H9 (cell line): ENCODE measurements at regions not wholly inside any gene's neighbourhood (a gene's known extent, or its start where the extent isn't known, plus 50 kb on each side); places are given as distances from the start of the nearest gene placed in this dataset.

Experiments
- DNase-seq: peaks from one replicate; pipeline ENCODE4 v3.0.0-alpha.2; 2017
- H2AFZ ChIP-seq: one replicate; pipeline ENCODE4 v1.6.1; 2013; ENCODE audit warnings: mild to moderate bottlenecking, low read length, control low read depth, moderate library complexity
- H2AK5ac ChIP-seq: 2 replicates; pipeline ENCODE4 v1.6.1; 2013; ENCODE audit warnings: low read length, control low read depth, mixed read lengths; ENCODE audit not compliant: insufficient read length
- H2BK120ac ChIP-seq: one replicate; pipeline ENCODE4 v1.6.1; 2013; ENCODE audit warnings: low read depth, mild to moderate bottlenecking, low read length, control low read depth, inconsistent platforms; ENCODE audit not compliant: poor library complexity, severe bottlenecking
- H2BK12ac ChIP-seq: 2 replicates; pipeline ENCODE4 v1.6.1; 2013; ENCODE audit warnings: low read length, control low read depth, mixed read lengths, low read depth; ENCODE audit not compliant: insufficient read length
- H2BK15ac ChIP-seq: 2 replicates; pipeline ENCODE4 v1.6.1; 2013; ENCODE audit warnings: low read depth, low read length, control low read depth
- H2BK20ac ChIP-seq: one replicate; pipeline ENCODE4 v1.6.1; 2013; ENCODE audit warnings: low read depth, mild to moderate bottlenecking, low read length, control low read depth, inconsistent platforms; ENCODE audit not compliant: poor library complexity, severe bottlenecking
- H2BK5ac ChIP-seq: 2 replicates; pipeline ENCODE4 v1.6.1; 2013; ENCODE audit warnings: low read length, control low read depth, mixed read lengths; ENCODE audit not compliant: insufficient read length
- H3K14ac ChIP-seq: 2 replicates; pipeline ENCODE4 v1.6.1; 2013; ENCODE audit warnings: low read length, control low read depth; ENCODE audit not compliant: insufficient read depth
- H3K18ac ChIP-seq: 2 replicates; pipeline ENCODE4 v1.6.1; 2013; ENCODE audit warnings: low read depth, mild to moderate bottlenecking, mixed read lengths, low read length, control low read depth; ENCODE audit not compliant: insufficient read length
- H3K23ac ChIP-seq: 2 replicates; pipeline ENCODE4 v1.6.1; 2013; ENCODE audit warnings: low read length, control low read depth, mixed read lengths, low read depth; ENCODE audit not compliant: insufficient read length
- H3K23me2 ChIP-seq: 2 replicates; pipeline ENCODE4 v1.6.1; 2013; ENCODE audit warnings: low read depth, mild to moderate bottlenecking, mixed read lengths, low read length, control low read depth; ENCODE audit not compliant: insufficient read length, poor library complexity, severe bottlenecking
- H3K27ac ChIP-seq: 2 replicates; pipeline ENCODE4 v1.5.1; 2013; ENCODE audit warnings: low read length, control low read depth, mixed read lengths, low read depth; ENCODE audit not compliant: insufficient read length
- H3K27me3 ChIP-seq: 2 replicates; pipeline ENCODE4 v1.6.1; 2013; ENCODE audit warnings: low read length, control low read depth, inconsistent platforms; ENCODE audit not compliant: insufficient read depth
- H3K4ac ChIP-seq: 2 replicates; pipeline ENCODE4 v1.6.1; 2013; ENCODE audit warnings: low read depth, mild to moderate bottlenecking, control low read depth, inconsistent platforms, low read length, moderate library complexity
- H3K4me1 ChIP-seq: 2 replicates; pipeline ENCODE4 v1.6.1; 2013; ENCODE audit warnings: low read length, control low read depth, inconsistent platforms; ENCODE audit not compliant: insufficient read depth
- H3K4me2 ChIP-seq: 2 replicates; pipeline ENCODE4 v1.6.1; 2013; ENCODE audit warnings: low read length, control low read depth, mixed read lengths; ENCODE audit not compliant: insufficient read length, insufficient read depth
- H3K56ac ChIP-seq: 2 replicates; pipeline ENCODE4 v1.6.1; 2013; ENCODE audit warnings: low read depth, mild to moderate bottlenecking, mixed read lengths, low read length, control low read depth; ENCODE audit not compliant: insufficient read length
- H3K79me1 ChIP-seq: 2 replicates; pipeline ENCODE4 v1.6.1; 2013; ENCODE audit warnings: low read depth, mild to moderate bottlenecking, moderate library complexity, low read length, control low read depth, inconsistent platforms; ENCODE audit not compliant: insufficient read depth, poor library complexity, severe bottlenecking
- H3K79me2 ChIP-seq: 2 replicates; pipeline ENCODE4 v1.6.1; 2013; ENCODE audit warnings: low read length, control low read depth, inconsistent platforms; ENCODE audit not compliant: insufficient read depth
- H3K9ac ChIP-seq: 2 replicates; pipeline ENCODE4 v1.6.1; 2013; ENCODE audit warnings: low read length, control low read depth, mixed read lengths; ENCODE audit not compliant: insufficient read length; ENCODE audit errors: extremely low read depth
- H3K9me3 ChIP-seq: one replicate; pipeline ENCODE4 v1.6.1; 2013; ENCODE audit warnings: low read depth, low read length, inconsistent platforms; ENCODE audit not compliant: control insufficient read depth
- H3T11ph ChIP-seq: one replicate; pipeline ENCODE4 v1.6.1; 2013; ENCODE audit warnings: mild to moderate bottlenecking, low read length, control low read depth, inconsistent platforms
- H4K20me1 ChIP-seq: one replicate; pipeline ENCODE4 v1.6.1; 2013; ENCODE audit not compliant: control insufficient read depth, insufficient read length, insufficient read depth
- H4K5ac ChIP-seq: 2 replicates; pipeline ENCODE4 v1.6.1; 2013; ENCODE audit warnings: low read depth, mild to moderate bottlenecking, mixed read lengths, low read length, control low read depth; ENCODE audit not compliant: insufficient read length
- H4K8ac ChIP-seq: replicated peaks from 2 replicates; pipeline ENCODE4 v1.6.1; 2013; ENCODE audit warnings: low read length, control low read depth, mixed read lengths, low read depth; ENCODE audit not compliant: insufficient read length
- H4K91ac ChIP-seq: 2 replicates; pipeline ENCODE4 v1.6.1; 2013; ENCODE audit warnings: low read depth, mild to moderate bottlenecking, moderate library complexity, mixed read lengths, low read length, control low read depth; ENCODE audit not compliant: insufficient read length
- H3K27ac Mint-ChIP-seq, 3 experiments: 2 replicates in 2 of 3; 3 replicates in 1 of 3; pipeline ENCODE4 v1.8.0; 2020 to 2021; ENCODE audit warnings: mixed read lengths in 3 of 3, mild to moderate bottlenecking in 1 of 3, moderate library complexity in 1 of 3
- H3K27me3 Mint-ChIP-seq: 2 replicates; pipeline ENCODE4 v1.8.0; 2021; ENCODE audit warnings: low read depth, mild to moderate bottlenecking, moderate library complexity, mixed read lengths
- H3K36me3 Mint-ChIP-seq, 3 experiments: 2 replicates in 2 of 3; 3 replicates in 1 of 3; pipeline ENCODE4 v1.8.0; 2020 to 2021; ENCODE audit warnings: low read depth in 3 of 3, mixed read lengths in 3 of 3; ENCODE audit not compliant: insufficient read depth in 1 of 3
- H3K4me1 Mint-ChIP-seq, 2 experiments: 2 replicates each; pipeline ENCODE4 v1.8.0; 2020; ENCODE audit warnings: mixed read lengths in 2 of 2
- H3K4me3 Mint-ChIP-seq, 2 experiments: 2 replicates in 1 of 2; 3 replicates in 1 of 2; pipeline ENCODE4 v1.8.0; 2020 to 2021; ENCODE audit warnings: mild to moderate bottlenecking in 2 of 2, mixed read lengths in 2 of 2, moderate library complexity in 1 of 2
- H3K9me3 Mint-ChIP-seq, 2 experiments: 2 replicates in 1 of 2; 3 replicates in 1 of 2; pipeline ENCODE4 v1.8.0; 2020; ENCODE audit warnings: mild to moderate bottlenecking in 2 of 2, mixed read lengths in 2 of 2, moderate library complexity in 1 of 2
- WGBS: extraction: QIAGEN DNeasy Blood & Tissue Kit; methylation state at CpG from one replicate; pipeline ENCODE4 v1.1.7; 2013; ENCODE audit warnings: missing lambda C conversion rate, low lambda C conversion rate, mixed read lengths; ENCODE audit not compliant: insufficient read length; ENCODE audit errors: extremely low coverage; 5-methylcytosine and 5-hydroxymethylcytosine counted together
- TF ChIP-seq, protein P1 (sequence below): fragments of 200-600 bp; sonication (generic); conservative IDR thresholded peaks from 3 replicates; pipeline ENCODE4 v1.8.0; 2021; ENCODE audit warnings: antibody characterized with exemption, mild to moderate bottlenecking

DNA sequence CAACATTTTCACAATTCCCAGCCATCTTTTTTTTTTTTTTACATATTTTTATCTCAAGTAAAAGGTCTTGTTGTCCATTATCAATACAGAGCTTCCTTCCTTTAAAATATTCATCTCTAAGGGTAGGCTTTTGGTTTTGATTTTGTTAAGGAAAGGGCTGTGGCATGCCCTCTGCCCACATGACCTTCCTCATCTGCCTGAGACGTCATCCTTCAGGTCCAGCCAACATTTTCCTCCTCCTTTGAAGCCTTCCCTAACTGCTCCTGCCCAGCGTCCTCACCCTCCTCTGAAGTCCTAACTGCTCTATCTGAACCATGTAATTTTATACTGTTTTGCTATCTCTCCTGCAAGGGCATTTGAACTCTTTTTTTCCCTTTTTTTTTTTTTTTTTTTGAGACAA is 73.9 kb upstream of the TGM3 start:
- Histone ChIP-seq H2BK5ac (no peak overlapping the region), H4K5ac (no peak overlapping the region), H3K27ac (no peak overlapping the region), H3K79me1 (no peaks in the 10 kb centered on the region), H2BK20ac (no peak overlapping the region), H3K23ac (no peak overlapping the region), H2BK120ac (no peak overlapping the region), H4K91ac (no peak overlapping the region), H3K9me3 (no peaks in the 10 kb centered on the region), H3K79me2 (no peaks in the 10 kb centered on the region), H4K20me1 (no peaks in the 10 kb centered on the region), H2BK15ac (no peak overlapping the region), H2AFZ (no peak overlapping the region), H3K18ac (no peak overlapping the region), H3K9ac (no peak overlapping the region), H3K4ac (no peak overlapping the region), H2AK5ac (no peak overlapping the region), H3K27me3 (no peaks in the 10 kb centered on the region), H3K56ac (no peak overlapping the region), H3K23me2 (no peaks in the 10 kb centered on the region), H3T11ph (no peak overlapping the region), H3K14ac (no peak overlapping the region), H2BK12ac (no peak overlapping the region), H4K8ac (no peak overlapping the region), H3K4me2 (no peak overlapping the region), H3K4me1 (peaks cover 6% of the 10 kb centered on the region; the same call in 1 of the 2 replicates)
- no peak overlapping the region for H3K4me3 Mint-ChIP-seq
- peaks cover 0 to 8% (median 1%) of the 10 kb centered on the region in 3 experiments; a peak in 2 of 7 replicates for H3K36me3 Mint-ChIP-seq
- peaks cover 4 to 8% of the 10 kb centered on the region in 2 experiments; a peak in 3 of 5 replicates for H3K9me3 Mint-ChIP-seq
- no peak for DNase-seq
- TF ChIP-seq, protein P1, sequence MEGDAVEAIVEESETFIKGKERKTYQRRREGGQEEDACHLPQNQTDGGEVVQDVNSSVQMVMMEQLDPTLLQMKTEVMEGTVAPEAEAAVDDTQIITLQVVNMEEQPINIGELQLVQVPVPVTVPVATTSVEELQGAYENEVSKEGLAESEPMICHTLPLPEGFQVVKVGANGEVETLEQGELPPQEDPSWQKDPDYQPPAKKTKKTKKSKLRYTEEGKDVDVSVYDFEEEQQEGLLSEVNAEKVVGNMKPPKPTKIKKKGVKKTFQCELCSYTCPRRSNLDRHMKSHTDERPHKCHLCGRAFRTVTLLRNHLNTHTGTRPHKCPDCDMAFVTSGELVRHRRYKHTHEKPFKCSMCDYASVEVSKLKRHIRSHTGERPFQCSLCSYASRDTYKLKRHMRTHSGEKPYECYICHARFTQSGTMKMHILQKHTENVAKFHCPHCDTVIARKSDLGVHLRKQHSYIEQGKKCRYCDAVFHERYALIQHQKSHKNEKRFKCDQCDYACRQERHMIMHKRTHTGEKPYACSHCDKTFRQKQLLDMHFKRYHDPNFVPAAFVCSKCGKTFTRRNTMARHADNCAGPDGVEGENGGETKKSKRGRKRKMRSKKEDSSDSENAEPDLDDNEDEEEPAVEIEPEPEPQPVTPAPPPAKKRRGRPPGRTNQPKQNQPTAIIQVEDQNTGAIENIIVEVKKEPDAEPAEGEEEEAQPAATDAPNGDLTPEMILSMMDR, result no peak
- WGBS, result no CpG with 5 or more reads among the region's 2 CpGs
- peaks cover 7 to 8% of the 10 kb centered on the region in 2 experiments for H3K4me1 Mint-ChIP-seq
- H3K27me3 Mint-ChIP-seq, result no peaks in the 10 kb centered on the region; the same call in 1 of the 2 replicates
- H3K27ac Mint-ChIP-seq, result no peak overlapping the region
